ENCODE measurements at regions not wholly inside any gene's neighbourhood (a gene's known extent, or its start where the extent isn't known, plus 50 kb on each side); places are given as distances from the start of the nearest gene placed in this dataset.

- FAIRE-seq (no peak), DNase-seq (ENCODE audit: low spot score) (no peak), ATAC-seq (no peak)
- no peak overlapping the region for H2AFZ ChIP-seq (ENCODE audit: low read length)
- in situ Hi-C loops (cut with HindIII; ENCODE audit: extremely low pct_ligation_motif_present, low pct_unique_long_range_greater_than_20kb) (no loop called here), intact Hi-C loops (cut with micrococcal nuclease; ENCODE audit: unreplicated experiment) (no loop called here)
- WGBS (ENCODE audit: low lambda C conversion rate) = 96% methylated on average over 16 of the region's 16 CpGs
- CTCF ChIA-PET (ENCODE audit: low intra/inter-chr PET ratio, low total read pairs) = no interaction called here
- BruUV-seq (replicated peaks) = no TSS peak
- no peaks in the 10 kb centered on the region for H3K9me3 ChIP-seq (ENCODE audit: low read length)
- H3K4me2 ChIP-seq (ENCODE audit: low read depth, low read length) = no peak overlapping the region
- no peaks in the 10 kb centered on the region for H3K27me3 ChIP-seq (ENCODE audit: control insufficient read depth in 1 of 2, insufficient read depth in 2 of 2, low read length in 2 of 2)
- peaks cover 77% of the 10 kb centered on the region for H4K20me1 ChIP-seq (ENCODE audit: insufficient read depth, low read length)
- H3K36me3 ChIP-seq (replicated peaks in 1 of 2; ENCODE audit: control insufficient read depth in 1 of 2, insufficient read depth in 2 of 2, low read length in 2 of 2) = peaks cover 20 to 40% of the 10 kb centered on the region in 2 experiments
- POLR2A ChIA-PET = interaction anchor here (0.9 kb wide), 2 partner anchors 8 to 13 kb away, joined by 3 read pairs; no protein-coding TSS in a partner anchor
- peaks cover 92% of the 10 kb centered on the region for H3K79me2 ChIP-seq (ENCODE audit: insufficient read depth, low read length)
- H3K4me3 ChIP-seq (replicated peaks in 1 of 3; ENCODE audit: insufficient read depth in 1 of 3, low read depth in 2 of 3, low read length in 3 of 3) = no peak overlapping the region
- H3K9ac ChIP-seq (ENCODE audit: insufficient read depth, low read depth, low read length) = no peak overlapping the region
- H3K4me1 ChIP-seq (ENCODE audit: insufficient read depth, low read length) = peaks cover 79% of the 10 kb centered on the region
- H3K27ac ChIP-seq (ENCODE audit: extremely low read length, insufficient read depth, low read length) = peak overlapping the region; percentile 45
- TF ChIP-seq ZNF34 (CRISPR knock-in tag; IDR thresholded peaks at IDR 0.05; ENCODE audit: borderline replicate concordance) = no peak
- TF ChIP-seq HOXA3 (CRISPR knock-in tag; IDR thresholded peaks at IDR 0.05) = 0 out of 2 replicates have a peak, but pooled peaks have one; percentile 18
- TF ChIP-seq ZBTB38 (CRISPR knock-in tag; IDR thresholded peaks at IDR 0.05) = peak; percentile 16; the same call in 1 of the 2 replicates
- TF ChIP-seq ZNF460 (CRISPR knock-in tag; IDR thresholded peaks at IDR 0.05; ENCODE audit: borderline replicate concordance) = peak; percentile 62; the same call in 1 of the 2 replicates
- TF ChIP-seq ZFP36L1 (CRISPR knock-in tag; IDR thresholded peaks at IDR 0.05) = no peak
- TF ChIP-seq ZNF770 (CRISPR knock-in tag; IDR thresholded peaks at IDR 0.05) = 0 out of 2 replicates have a peak, but pooled peaks have one; percentile 5
- 0 out of 2 replicates have a peak, but pooled peaks have one; percentile 35 for TF ChIP-seq ZFP90 (CRISPR knock-in tag; IDR thresholded peaks at IDR 0.05; ENCODE audit: borderline replicate concordance)
- 0 out of 2 replicates have a peak, but pooled peaks have one; percentile 19 for TF ChIP-seq ZNF574 (CRISPR knock-in tag; IDR thresholded peaks at IDR 0.05)
- TF ChIP-seq ZNF773 (CRISPR knock-in tag; IDR thresholded peaks at IDR 0.05; ENCODE audit: borderline replicate concordance) = no peak
- peak; percentile 89 for TF ChIP-seq RBM22 (optimal IDR thresholded peaks at IDR 0.05; ENCODE audit: low read length)
- 0 out of 2 replicates have a peak, but pooled peaks have one; percentile 42 for TF ChIP-seq NR0B2 (CRISPR knock-in tag; IDR thresholded peaks at IDR 0.05)
- TF ChIP-seq CHD2 (IDR thresholded peaks at IDR 0.05; ENCODE audit: low read depth, low read length) = no peak
- TF ChIP-seq AGO1 (IDR thresholded peaks at IDR 0.05; ENCODE audit: low read depth, low read length, poor library complexity, severe bottlenecking) = peak; percentile 11
Measured at GRCh38 chr17:77462553-77463497, 322.1 kb downstream of the SEC14L1 start.

Measured in HepG2 (cell line).